GM21447 (cell line): ENCODE measurements at regions not wholly inside any gene's neighbourhood (a gene's known extent, or its start where the extent isn't known, plus 50 kb on each side); places are given as distances from the start of the nearest gene placed in this dataset.

Experiments
- ATAC-seq: cut with Tn5 transposase; IDR thresholded peaks from one replicate; pipeline ENCODE4 v1.9.1; 2021; ENCODE audit not compliant: unreplicated experiment

GRCh38 chrX:806586-806985 is 176.0 kb downstream of the SHOX start:
- no peak for ATAC-seq

- ATAC-seq, result no peak
These were observed 175.4 kb downstream of the SHOX start for GRCh38 chrX:805988-806387.

GRCh38 chrX:805103-805670 is 174.6 kb downstream of the SHOX start:
- ATAC-seq, result no peak

GRCh38 chrX:802846-803245 is 172.3 kb downstream of the SHOX start:
- no peak for ATAC-seq

- ATAC-seq, result no peak
These were observed 169.2 kb downstream of the SHOX start for GRCh38 chrX:799808-800207.

GRCh38 chrX:794311-794710 is 163.7 kb downstream of the SHOX start:
- no peak for ATAC-seq

GRCh38 chrX:793216-793770 is 162.7 kb downstream of the SHOX start:
- ATAC-seq, result no peak

- ATAC-seq, result no peak
These were observed 161.0 kb downstream of the SHOX start for GRCh38 chrX:791479-792034.

- no peak for ATAC-seq
These were observed 160.3 kb downstream of the SHOX start for GRCh38 chrX:790783-791360.

- no peak for ATAC-seq
These were observed 159.5 kb downstream of the SHOX start for GRCh38 chrX:790041-790506.

GRCh38 chrX:789096-789495 is 158.5 kb downstream of the SHOX start:
- ATAC-seq, result no peak

- no peak for ATAC-seq
These were observed 155.9 kb downstream of the SHOX start for GRCh38 chrX:786441-786881.

- no peak for ATAC-seq
These were observed 154.2 kb downstream of the SHOX start for GRCh38 chrX:784829-785228.

- no peak for ATAC-seq
These were observed 150.9 kb downstream of the SHOX start for GRCh38 chrX:781224-782204.

- ATAC-seq, result no peak
These were observed 146.1 kb downstream of the SHOX start for GRCh38 chrX:776529-777230.

GRCh38 chrX:776061-776460 is 145.5 kb downstream of the SHOX start:
- no peak for ATAC-seq

GRCh38 chrX:774536-774935 is 143.9 kb downstream of the SHOX start:
- no peak for ATAC-seq

GRCh38 chrX:773292-774025 is 142.9 kb downstream of the SHOX start:
- ATAC-seq, result no peak

GRCh38 chrX:771536-771935 is 140.9 kb downstream of the SHOX start:
- ATAC-seq, result no peak

GRCh38 chrX:769796-770195 is 139.2 kb downstream of the SHOX start:
- ATAC-seq, result no peak
